ENCODE measurements at regions not wholly inside any gene's neighbourhood (a gene's known extent, or its start where the extent isn't known, plus 50 kb on each side); places are given as distances from the start of the nearest gene placed in this dataset.

DNA sequence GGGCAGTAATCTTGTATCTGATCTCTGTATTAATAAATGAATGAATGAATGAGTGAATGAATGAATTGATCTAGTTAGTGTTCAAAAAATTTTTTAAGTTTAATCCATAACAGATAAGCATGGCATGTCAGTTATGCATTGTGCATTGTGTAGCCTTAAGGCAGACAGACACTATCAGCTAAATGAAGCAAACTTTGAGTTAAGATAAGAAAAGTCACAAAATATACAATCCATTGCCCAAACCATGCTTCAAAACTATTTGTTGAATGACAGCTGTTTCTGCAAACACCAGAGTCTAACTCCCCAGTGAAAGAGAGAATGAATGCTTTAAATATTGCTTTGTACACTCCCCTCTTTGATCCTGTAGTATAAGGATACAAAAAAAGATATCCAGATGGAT, 314.3 kb upstream of the ETAA1 start:
- TF ChIP-seq, protein P1, sequence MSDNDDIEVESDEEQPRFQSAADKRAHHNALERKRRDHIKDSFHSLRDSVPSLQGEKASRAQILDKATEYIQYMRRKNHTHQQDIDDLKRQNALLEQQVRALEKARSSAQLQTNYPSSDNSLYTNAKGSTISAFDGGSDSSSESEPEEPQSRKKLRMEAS (IDR thresholded peaks at IDR 0.05): no peak
- TF ChIP-seq EGR1 (IDR thresholded peaks at IDR 0.05): no peak

Data from Ishikawa (cell line).